ENCODE measurements at regions not wholly inside any gene's neighbourhood (a gene's known extent, or its start where the extent isn't known, plus 50 kb on each side); places are given as distances from the start of the nearest gene placed in this dataset.

DNA sequence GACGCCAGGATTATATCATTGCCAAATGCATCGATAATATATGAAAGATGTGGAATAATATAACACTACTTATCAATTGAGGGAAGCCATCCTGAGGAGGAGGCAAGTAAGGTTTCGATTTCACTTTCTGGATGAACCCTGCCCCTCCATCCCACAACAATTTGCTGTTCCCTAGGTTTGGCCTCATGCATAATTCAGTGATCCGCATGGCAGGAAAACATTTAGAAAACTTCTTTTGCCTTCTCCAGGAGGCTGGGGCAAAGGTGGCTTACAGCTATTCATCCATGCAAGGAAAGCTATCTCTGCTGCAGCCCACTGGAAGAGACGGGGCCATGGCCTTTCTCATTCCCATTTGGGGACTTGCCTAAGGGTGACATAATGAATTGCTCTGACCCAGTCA lies 489.4 kb upstream of the CADM1 start:
- Mint-ChIP-seq H3K4me1 (ENCODE audit: low read depth, unreplicated experiment) (no peaks in the 10 kb centered on the region), H3K4me3 (ENCODE audit: unreplicated experiment) (no peak overlapping the region), H3K27me3 (ENCODE audit: insufficient read depth, unreplicated experiment) (peaks cover 24% of the 10 kb centered on the region), H3K9me3 (ENCODE audit: unreplicated experiment) (no peaks in the 10 kb centered on the region), H3K36me3 (ENCODE audit: insufficient read depth, unreplicated experiment) (no peaks in the 10 kb centered on the region), H3K27ac (ENCODE audit: unreplicated experiment) (no peak overlapping the region)
- intact Hi-C loops (cut with micrococcal nuclease; ENCODE audit: unreplicated experiment), result no loop called here
- BruUV-seq (replicated peaks), result no TSS peak
- ChIA-PET POLR2A (no interaction called here), CTCF (no interaction called here)
- Histone ChIP-seq H3K27me3 (replicated peaks; ENCODE audit: control insufficient read depth, insufficient read depth, low read length) (no peaks in the 10 kb centered on the region), H3K4me1 (no peaks in the 10 kb centered on the region), H3K36me3 (ENCODE audit: control insufficient read depth, insufficient read depth, low read length) (no peaks in the 10 kb centered on the region), H3K9me3 (no peaks in the 10 kb centered on the region), H3K4me3 (ENCODE audit: low read depth, low read length) (no peak overlapping the region)
- DNase-seq, result no peak
- TF ChIP-seq, protein P1, sequence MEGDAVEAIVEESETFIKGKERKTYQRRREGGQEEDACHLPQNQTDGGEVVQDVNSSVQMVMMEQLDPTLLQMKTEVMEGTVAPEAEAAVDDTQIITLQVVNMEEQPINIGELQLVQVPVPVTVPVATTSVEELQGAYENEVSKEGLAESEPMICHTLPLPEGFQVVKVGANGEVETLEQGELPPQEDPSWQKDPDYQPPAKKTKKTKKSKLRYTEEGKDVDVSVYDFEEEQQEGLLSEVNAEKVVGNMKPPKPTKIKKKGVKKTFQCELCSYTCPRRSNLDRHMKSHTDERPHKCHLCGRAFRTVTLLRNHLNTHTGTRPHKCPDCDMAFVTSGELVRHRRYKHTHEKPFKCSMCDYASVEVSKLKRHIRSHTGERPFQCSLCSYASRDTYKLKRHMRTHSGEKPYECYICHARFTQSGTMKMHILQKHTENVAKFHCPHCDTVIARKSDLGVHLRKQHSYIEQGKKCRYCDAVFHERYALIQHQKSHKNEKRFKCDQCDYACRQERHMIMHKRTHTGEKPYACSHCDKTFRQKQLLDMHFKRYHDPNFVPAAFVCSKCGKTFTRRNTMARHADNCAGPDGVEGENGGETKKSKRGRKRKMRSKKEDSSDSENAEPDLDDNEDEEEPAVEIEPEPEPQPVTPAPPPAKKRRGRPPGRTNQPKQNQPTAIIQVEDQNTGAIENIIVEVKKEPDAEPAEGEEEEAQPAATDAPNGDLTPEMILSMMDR (IDR thresholded peaks at IDR 0.05; ENCODE audit: insufficient read depth in 1 of 2, low read depth in 1 of 2, low read length in 1 of 2, severe bottlenecking in 1 of 2, unreplicated experiment in 1 of 2), result no peak

DNA sequence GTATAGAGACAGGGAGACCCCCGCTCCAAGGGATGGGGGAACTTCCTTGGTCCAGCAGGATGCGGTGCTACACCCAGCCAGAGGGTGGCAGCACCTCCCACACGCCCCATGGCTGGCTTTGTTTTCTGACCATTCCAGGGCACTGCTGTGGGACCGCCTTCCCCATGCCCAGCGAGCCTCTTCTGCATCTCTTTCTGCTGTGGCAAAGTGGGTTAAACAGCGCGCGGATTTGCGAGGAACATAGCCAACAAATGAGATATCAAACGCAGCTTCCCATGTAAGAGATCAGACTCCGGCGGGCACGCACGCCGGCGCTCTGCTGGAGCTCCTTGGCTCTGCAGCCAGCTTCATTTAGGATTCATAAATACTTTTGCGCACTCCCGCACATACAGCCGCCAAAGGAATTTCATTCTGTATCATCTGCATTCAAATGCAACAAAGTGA lies 485.8 kb upstream of the CADM1 start:
- H3K9me3 Mint-ChIP-seq (ENCODE audit: unreplicated experiment), result no peaks in the 10 kb centered on the region
- no peak overlapping the region for H3K4me3 ChIP-seq (ENCODE audit: low read depth, low read length)
- H3K4me3 Mint-ChIP-seq (ENCODE audit: unreplicated experiment), result no peak overlapping the region
- no peaks in the 10 kb centered on the region for H3K36me3 ChIP-seq (ENCODE audit: control insufficient read depth, insufficient read depth, low read length)
- no peaks in the 10 kb centered on the region for H3K9me3 ChIP-seq
- no peaks in the 10 kb centered on the region for H3K4me1 ChIP-seq
- H3K4me1 Mint-ChIP-seq (ENCODE audit: low read depth, unreplicated experiment), result no peaks in the 10 kb centered on the region
- intact Hi-C loops (cut with micrococcal nuclease; ENCODE audit: unreplicated experiment), result loop anchor here (1.0 to 2.0 kb wide), 2 partner anchors 235 to 286 kb away; no protein-coding TSS in a partner anchor
- H3K27ac Mint-ChIP-seq (ENCODE audit: unreplicated experiment), result no peak overlapping the region
- BruUV-seq (replicated peaks), result no TSS peak
- CTCF ChIA-PET, result interaction anchor here (0.7 to 1.2 kb wide), 4 partner anchors 49 to 702 kb away, joined by 3 to 4 read pairs (median 4); no protein-coding TSS in a partner anchor
- peaks cover 19% of the 10 kb centered on the region for H3K27me3 Mint-ChIP-seq (ENCODE audit: insufficient read depth, unreplicated experiment)
- TF ChIP-seq, protein P1 (IDR thresholded peaks at IDR 0.05; ENCODE audit: insufficient read depth in 1 of 2, low read depth in 1 of 2, low read length in 1 of 2, severe bottlenecking in 1 of 2, unreplicated experiment in 1 of 2), result peak; percentile 88 to 91
- peak in 1 of 2 experiments; percentile 63 for DNase-seq
- no peaks in the 10 kb centered on the region for H3K27me3 ChIP-seq (replicated peaks; ENCODE audit: control insufficient read depth, insufficient read depth, low read length)
- POLR2A ChIA-PET, result no interaction called here
- H3K36me3 Mint-ChIP-seq (ENCODE audit: insufficient read depth, unreplicated experiment), result no peaks in the 10 kb centered on the region

DNA sequence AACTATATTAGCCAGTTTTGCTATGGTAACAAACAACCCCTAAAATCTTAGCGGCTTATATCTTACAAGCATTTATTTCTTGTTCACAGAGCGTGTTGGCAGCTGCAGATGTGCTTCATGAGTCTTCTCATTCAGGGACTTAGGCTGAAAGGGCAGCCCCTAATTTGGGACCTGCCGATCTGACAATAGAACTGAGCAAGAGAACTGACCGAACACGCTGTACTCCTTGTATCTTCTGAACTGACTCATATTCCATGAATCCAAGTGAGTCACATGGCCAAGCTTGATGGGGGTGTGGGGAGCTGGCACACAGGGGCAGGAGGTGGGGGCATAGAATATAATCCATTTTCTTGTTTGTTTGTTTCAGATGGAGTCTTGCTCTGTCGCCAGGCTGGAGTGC lies 481.7 kb upstream of the CADM1 start:
- intact Hi-C loops (cut with micrococcal nuclease; ENCODE audit: unreplicated experiment), result loop anchor here (10.0 kb wide), 1 partner anchor 661 kb away; no protein-coding TSS in a partner anchor
- Histone ChIP-seq H3K27me3 (replicated peaks; ENCODE audit: control insufficient read depth, insufficient read depth, low read length) (no peaks in the 10 kb centered on the region), H3K36me3 (ENCODE audit: control insufficient read depth, insufficient read depth, low read length) (no peaks in the 10 kb centered on the region), H3K9me3 (no peaks in the 10 kb centered on the region), H3K4me3 (ENCODE audit: low read depth, low read length) (no peak overlapping the region), H3K4me1 (no peaks in the 10 kb centered on the region)
- H3K36me3 Mint-ChIP-seq (ENCODE audit: insufficient read depth, unreplicated experiment), result no peaks in the 10 kb centered on the region
- peaks cover 14% of the 10 kb centered on the region for H3K27me3 Mint-ChIP-seq (ENCODE audit: insufficient read depth, unreplicated experiment)
- ChIA-PET POLR2A (no interaction called here), CTCF (no interaction called here)
- BruUV-seq (replicated peaks), result no TSS peak
- no peak for DNase-seq
- H3K9me3 Mint-ChIP-seq (ENCODE audit: unreplicated experiment), result no peaks in the 10 kb centered on the region
- H3K4me1 Mint-ChIP-seq (ENCODE audit: low read depth, unreplicated experiment), result no peaks in the 10 kb centered on the region
- H3K4me3 Mint-ChIP-seq (ENCODE audit: unreplicated experiment), result no peak overlapping the region
- no peak overlapping the region for H3K27ac Mint-ChIP-seq (ENCODE audit: unreplicated experiment)
- TF ChIP-seq, protein P1 (IDR thresholded peaks at IDR 0.05; ENCODE audit: insufficient read depth in 1 of 2, low read depth in 1 of 2, low read length in 1 of 2, severe bottlenecking in 1 of 2, unreplicated experiment in 1 of 2), result no peak

All from Caco-2 (cell line).